ENCODE measurements at regions not wholly inside any gene's neighbourhood (a gene's known extent, or its start where the extent isn't known, plus 50 kb on each side); places are given as distances from the start of the nearest gene placed in this dataset.

- no peak for DNase-seq (ENCODE audit: low spot score)
Measured at GRCh38 chr2:153811516-153811915, 60.2 kb upstream of the GALNT13 start.

GRCh38 chr2:153812632-153813031, 59.1 kb upstream of the GALNT13 start:
- no peak for DNase-seq (ENCODE audit: low spot score)

- no peak for DNase-seq (ENCODE audit: low spot score)
Measured at GRCh38 chr2:153818242-153818641, 53.5 kb upstream of the GALNT13 start.

DNA sequence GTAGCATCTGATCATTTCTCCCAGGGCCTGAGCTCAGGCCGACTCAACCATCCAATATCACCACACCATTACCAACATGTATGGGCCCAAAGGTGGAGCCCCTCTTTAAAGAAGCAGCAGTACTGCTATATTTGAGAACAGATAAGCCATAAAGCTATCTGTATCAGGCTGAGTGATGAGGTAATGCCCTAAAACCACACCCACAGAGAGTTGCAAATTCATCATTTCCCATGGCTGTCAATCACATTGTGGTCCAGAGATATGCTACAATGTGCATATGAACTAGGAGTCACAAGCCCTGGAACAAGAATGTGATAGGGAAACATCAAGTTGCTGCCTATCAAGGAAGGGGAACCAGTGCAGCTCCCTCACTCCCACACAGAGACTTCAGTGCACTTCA, 52.6 kb upstream of the GALNT13 start:
- DNase-seq (ENCODE audit: low spot score), result no peak

DNA sequence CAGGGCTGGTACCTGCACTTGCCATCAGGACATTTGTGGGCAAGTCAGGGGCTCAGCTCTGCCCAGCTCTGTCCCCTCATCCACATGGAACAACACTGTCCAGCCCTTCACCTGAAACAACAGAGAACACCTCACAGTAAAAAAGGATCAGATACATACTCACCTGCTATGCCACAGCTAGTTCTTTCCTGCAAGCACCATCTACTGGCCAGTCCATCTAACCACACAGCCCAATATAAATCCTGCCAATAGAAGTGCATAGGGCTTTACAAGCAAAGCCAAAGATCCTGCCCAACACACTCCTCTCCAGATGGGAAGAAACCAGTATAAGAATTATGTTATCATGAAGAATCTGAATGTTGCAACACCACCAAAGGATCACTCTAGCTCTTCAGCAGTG, 52.2 kb upstream of the GALNT13 start:
- DNase-seq (ENCODE audit: low spot score), result no peak

Measured in umbilical cord (tissue), 1 donor.